Uterus (tissue), 2 donors: ENCODE measurements at regions not wholly inside any gene's neighbourhood (a gene's known extent, or its start where the extent isn't known, plus 50 kb on each side); places are given as distances from the start of the nearest gene placed in this dataset.

Experiments used
- CTCF ChIP-seq, 4 experiments: fragments of 200-600 bp in 2 of 4; fragments of 450-650 bp in 2 of 4; sonication (generic) in 2 of 4; IDR thresholded peaks; one replicate each; pipeline ENCODE4 v1.5.1; 2016 to 2019; ENCODE audit warnings: antibody characterized with exemption in 4 of 4, mild to moderate bottlenecking in 2 of 4, moderate library complexity in 1 of 4
- POLR2A ChIP-seq, 2 donors: fragments of 450-650 bp; IDR thresholded peaks; one replicate each; pipeline ENCODE4 v1.6.1; 2016; ENCODE audit warnings: antibody characterized with exemption in 2 of 2, mild to moderate bottlenecking in 1 of 2, moderate library complexity in 1 of 2

- TF ChIP-seq CTCF (IDR thresholded peaks at IDR 0.05) (no peak), POLR2A (IDR thresholded peaks at IDR 0.05) (no peak)
These were observed 193.8 kb downstream of the ZC3H11B start for GRCh38 chr1:219419065-219419464.
